ENCODE measurements at regions not wholly inside any gene's neighbourhood (a gene's known extent, or its start where the extent isn't known, plus 50 kb on each side); places are given as distances from the start of the nearest gene placed in this dataset.

DNA sequence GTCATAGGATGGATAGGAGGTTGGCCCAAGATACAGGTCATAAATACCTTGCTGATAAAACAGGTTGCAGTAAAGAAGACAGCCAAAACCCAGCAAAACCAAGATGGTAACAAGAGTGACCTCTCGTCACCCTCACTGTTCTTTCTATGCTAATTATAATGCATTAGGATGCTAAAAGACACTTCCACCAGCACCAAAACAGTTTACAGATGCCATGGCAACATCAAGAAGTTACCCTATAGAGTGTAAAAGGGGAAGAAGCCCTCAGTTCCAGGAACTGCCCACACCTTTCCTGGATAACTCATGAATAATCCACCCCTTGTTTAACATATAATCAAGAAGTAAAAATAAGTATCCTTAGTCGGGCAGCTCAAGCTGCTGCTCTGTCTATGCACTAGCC, 671.9 kb downstream of the PTPRC start:
- TF ChIP-seq, protein P1, sequence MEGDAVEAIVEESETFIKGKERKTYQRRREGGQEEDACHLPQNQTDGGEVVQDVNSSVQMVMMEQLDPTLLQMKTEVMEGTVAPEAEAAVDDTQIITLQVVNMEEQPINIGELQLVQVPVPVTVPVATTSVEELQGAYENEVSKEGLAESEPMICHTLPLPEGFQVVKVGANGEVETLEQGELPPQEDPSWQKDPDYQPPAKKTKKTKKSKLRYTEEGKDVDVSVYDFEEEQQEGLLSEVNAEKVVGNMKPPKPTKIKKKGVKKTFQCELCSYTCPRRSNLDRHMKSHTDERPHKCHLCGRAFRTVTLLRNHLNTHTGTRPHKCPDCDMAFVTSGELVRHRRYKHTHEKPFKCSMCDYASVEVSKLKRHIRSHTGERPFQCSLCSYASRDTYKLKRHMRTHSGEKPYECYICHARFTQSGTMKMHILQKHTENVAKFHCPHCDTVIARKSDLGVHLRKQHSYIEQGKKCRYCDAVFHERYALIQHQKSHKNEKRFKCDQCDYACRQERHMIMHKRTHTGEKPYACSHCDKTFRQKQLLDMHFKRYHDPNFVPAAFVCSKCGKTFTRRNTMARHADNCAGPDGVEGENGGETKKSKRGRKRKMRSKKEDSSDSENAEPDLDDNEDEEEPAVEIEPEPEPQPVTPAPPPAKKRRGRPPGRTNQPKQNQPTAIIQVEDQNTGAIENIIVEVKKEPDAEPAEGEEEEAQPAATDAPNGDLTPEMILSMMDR (IDR thresholded peaks at IDR 0.05 in 4 of 5, conservative IDR thresholded peaks at IDR 0.05 in 1 of 5): no peak
- no peak for TF ChIP-seq POLR2A (IDR thresholded peaks at IDR 0.05)

Data from gastrocnemius medialis (tissue), 4 donors.